HEK293T (cell line): ENCODE measurements at regions not wholly inside any gene's neighbourhood (a gene's known extent, or its start where the extent isn't known, plus 50 kb on each side); places are given as distances from the start of the nearest gene placed in this dataset.

Source experiments
- ARNT ChIP-seq: fragments of 450-650 bp; IDR thresholded peaks from 2 replicates; pipeline ENCODE4 v1.6.1; 2017; ENCODE audit warnings: mild to moderate bottlenecking
- ELF4 ChIP-seq: fragments of 450-650 bp; IDR thresholded peaks from 2 replicates; pipeline ENCODE4 v1.6.1; 2017; ENCODE audit warnings: antibody characterized with exemption
- FOXA1 ChIP-seq: fragments of 450-650 bp; IDR thresholded peaks from 2 replicates; pipeline ENCODE4 v1.6.1; 2016; ENCODE audit warnings: mild to moderate bottlenecking
- FOXK2 ChIP-seq: fragments of 450-650 bp; IDR thresholded peaks from 2 replicates; pipeline ENCODE4 v1.6.1; 2016; ENCODE audit warnings: mild to moderate bottlenecking
- FOXM1 ChIP-seq: fragments of 450-650 bp; IDR thresholded peaks from 2 replicates; pipeline ENCODE4 v1.6.1; 2017; ENCODE audit warnings: mild to moderate bottlenecking, borderline replicate concordance
- HDGF ChIP-seq: fragments of 450-650 bp; IDR thresholded peaks from 2 replicates; pipeline ENCODE4 v1.6.1; 2017; ENCODE audit warnings: antibody characterized with exemption, borderline replicate concordance
- NFRKB ChIP-seq: fragments of 450-650 bp; IDR thresholded peaks from 2 replicates; pipeline ENCODE4 v1.6.1; 2016; ENCODE audit warnings: mild to moderate bottlenecking, moderate library complexity
- SP1 ChIP-seq: fragments of 450-650 bp; IDR thresholded peaks from 2 replicates; pipeline ENCODE4 v1.6.1; 2017

GRCh38 chr12:25884920-25885234, 73.6 kb upstream of the RASSF8 start:
- TF ChIP-seq HDGF (no peak), SP1 (no peak), FOXK2 (no peak), FOXM1 (no peak), FOXA1 (no peak), ELF4 (no peak), NFRKB (no peak), ARNT (no peak)
